PFSK-1 (cell line): ENCODE measurements at regions not wholly inside any gene's neighbourhood (a gene's known extent, or its start where the extent isn't known, plus 50 kb on each side); places are given as distances from the start of the nearest gene placed in this dataset.
A peak's percentile ranks its signal among the peaks of the same experiment; 100 is the strongest.

Experiments
- FOXP2 ChIP-seq: optimal IDR thresholded peaks from 2 replicates; pipeline ENCODE3; 2011; ENCODE audit warnings: borderline replicate concordance, control low read depth, inconsistent platforms; ENCODE audit not compliant: insufficient read depth; ENCODE audit errors: extremely low read length, extremely low read depth
- POLR2AphosphoS5 ChIP-seq: IDR thresholded peaks from 2 replicates; pipeline ENCODE4 v1.6.1; 2012; ENCODE audit warnings: low read depth, mild to moderate bottlenecking, control low read depth, low read length, moderate library complexity
- SIN3A ChIP-seq: IDR thresholded peaks from 2 replicates; pipeline ENCODE4 v1.6.1; 2012; ENCODE audit warnings: mild to moderate bottlenecking, low read length, moderate library complexity, borderline replicate concordance; ENCODE audit not compliant: insufficient read depth
- TAF1 ChIP-seq: IDR thresholded peaks from 2 replicates; pipeline ENCODE4 v1.6.1; 2012; ENCODE audit warnings: low read length, control low read depth, borderline replicate concordance; ENCODE audit not compliant: insufficient read depth
- TF ChIP-seq, protein P1 (sequence below), 2 experiments: IDR thresholded peaks; 2 replicates each; pipeline versions ENCODE4 v1.6.1 to v1.8.0; 2011 to 2012; ENCODE audit warnings: low read depth in 2 of 2, low read length in 2 of 2, control low read depth in 1 of 2, inconsistent platforms in 1 of 2, mild to moderate bottlenecking in 1 of 2, moderate library complexity in 1 of 2; ENCODE audit not compliant: insufficient read depth in 1 of 2

DNA sequence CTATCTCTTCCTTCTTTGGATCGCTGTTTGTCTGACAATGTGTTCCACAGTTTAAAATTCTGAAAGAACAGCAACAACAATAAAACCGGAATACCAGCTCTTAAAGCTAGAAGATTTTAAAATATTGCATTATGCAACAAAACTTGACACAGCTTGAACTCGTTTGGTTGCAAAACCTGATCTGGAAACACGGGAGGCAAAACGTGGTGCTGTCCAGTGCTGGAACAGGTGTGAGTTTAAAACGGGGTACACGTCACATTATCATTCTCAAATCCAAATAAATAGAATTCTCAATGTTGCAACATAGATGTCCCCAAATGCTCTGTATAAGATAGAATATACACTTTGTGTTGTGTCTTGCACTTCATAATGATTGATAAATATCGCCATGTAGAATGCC is 110.9 kb upstream of the LYSMD4 start:
- TF ChIP-seq, protein P1, sequence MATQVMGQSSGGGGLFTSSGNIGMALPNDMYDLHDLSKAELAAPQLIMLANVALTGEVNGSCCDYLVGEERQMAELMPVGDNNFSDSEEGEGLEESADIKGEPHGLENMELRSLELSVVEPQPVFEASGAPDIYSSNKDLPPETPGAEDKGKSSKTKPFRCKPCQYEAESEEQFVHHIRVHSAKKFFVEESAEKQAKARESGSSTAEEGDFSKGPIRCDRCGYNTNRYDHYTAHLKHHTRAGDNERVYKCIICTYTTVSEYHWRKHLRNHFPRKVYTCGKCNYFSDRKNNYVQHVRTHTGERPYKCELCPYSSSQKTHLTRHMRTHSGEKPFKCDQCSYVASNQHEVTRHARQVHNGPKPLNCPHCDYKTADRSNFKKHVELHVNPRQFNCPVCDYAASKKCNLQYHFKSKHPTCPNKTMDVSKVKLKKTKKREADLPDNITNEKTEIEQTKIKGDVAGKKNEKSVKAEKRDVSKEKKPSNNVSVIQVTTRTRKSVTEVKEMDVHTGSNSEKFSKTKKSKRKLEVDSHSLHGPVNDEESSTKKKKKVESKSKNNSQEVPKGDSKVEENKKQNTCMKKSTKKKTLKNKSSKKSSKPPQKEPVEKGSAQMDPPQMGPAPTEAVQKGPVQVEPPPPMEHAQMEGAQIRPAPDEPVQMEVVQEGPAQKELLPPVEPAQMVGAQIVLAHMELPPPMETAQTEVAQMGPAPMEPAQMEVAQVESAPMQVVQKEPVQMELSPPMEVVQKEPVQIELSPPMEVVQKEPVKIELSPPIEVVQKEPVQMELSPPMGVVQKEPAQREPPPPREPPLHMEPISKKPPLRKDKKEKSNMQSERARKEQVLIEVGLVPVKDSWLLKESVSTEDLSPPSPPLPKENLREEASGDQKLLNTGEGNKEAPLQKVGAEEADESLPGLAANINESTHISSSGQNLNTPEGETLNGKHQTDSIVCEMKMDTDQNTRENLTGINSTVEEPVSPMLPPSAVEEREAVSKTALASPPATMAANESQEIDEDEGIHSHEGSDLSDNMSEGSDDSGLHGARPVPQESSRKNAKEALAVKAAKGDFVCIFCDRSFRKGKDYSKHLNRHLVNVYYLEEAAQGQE (IDR thresholded peaks at IDR 0.05; ENCODE audit: insufficient read depth in 1 of 2, low read depth in 2 of 2, low read length in 2 of 2) = peak in 1 of 2 experiments; percentile 66; a peak in 1 of 4 replicates
- TF ChIP-seq TAF1 = no peak
- no peak for TF ChIP-seq POLR2AphosphoS5
- TF ChIP-seq SIN3A = no peak
- TF ChIP-seq FOXP2 = no peak
